PFSK-1 (cell line): ENCODE measurements at regions not wholly inside any gene's neighbourhood (a gene's known extent, or its start where the extent isn't known, plus 50 kb on each side); places are given as distances from the start of the nearest gene placed in this dataset.

Source experiments
- POLR2AphosphoS5 ChIP-seq: IDR thresholded peaks from 2 replicates; pipeline ENCODE4 v1.6.1; 2012; ENCODE audit warnings: low read depth, mild to moderate bottlenecking, control low read depth, low read length, moderate library complexity
- SIN3A ChIP-seq: IDR thresholded peaks from 2 replicates; pipeline ENCODE4 v1.6.1; 2012; ENCODE audit warnings: mild to moderate bottlenecking, low read length, moderate library complexity, borderline replicate concordance; ENCODE audit not compliant: insufficient read depth
- TF ChIP-seq, protein P1 (sequence below), 2 experiments: IDR thresholded peaks; 2 replicates each; pipeline versions ENCODE4 v1.6.1 to v1.8.0; 2011 to 2012; ENCODE audit warnings: low read depth in 2 of 2, low read length in 2 of 2, control low read depth in 1 of 2, inconsistent platforms in 1 of 2, mild to moderate bottlenecking in 1 of 2, moderate library complexity in 1 of 2; ENCODE audit not compliant: insufficient read depth in 1 of 2

DNA sequence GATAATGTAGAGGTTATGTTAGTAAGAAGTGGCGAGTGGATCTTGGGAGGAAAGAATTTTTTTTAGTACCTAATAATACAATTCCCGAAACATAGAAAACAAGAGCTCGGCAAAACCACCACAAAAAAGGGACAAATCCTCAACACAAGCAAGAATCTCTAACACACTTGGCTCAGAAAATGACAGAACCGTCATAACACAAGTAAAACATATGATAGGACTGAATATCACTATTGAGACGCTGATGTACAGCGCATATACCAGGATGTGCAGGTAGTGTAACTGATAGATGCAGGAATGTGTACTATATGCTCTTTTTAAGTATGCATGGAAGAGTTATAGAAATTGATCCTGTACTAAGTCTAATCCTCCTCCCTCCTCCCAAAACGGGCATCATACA, 564.5 kb downstream of the BCL11B start:
- TF ChIP-seq SIN3A = no peak
- TF ChIP-seq, protein P1, sequence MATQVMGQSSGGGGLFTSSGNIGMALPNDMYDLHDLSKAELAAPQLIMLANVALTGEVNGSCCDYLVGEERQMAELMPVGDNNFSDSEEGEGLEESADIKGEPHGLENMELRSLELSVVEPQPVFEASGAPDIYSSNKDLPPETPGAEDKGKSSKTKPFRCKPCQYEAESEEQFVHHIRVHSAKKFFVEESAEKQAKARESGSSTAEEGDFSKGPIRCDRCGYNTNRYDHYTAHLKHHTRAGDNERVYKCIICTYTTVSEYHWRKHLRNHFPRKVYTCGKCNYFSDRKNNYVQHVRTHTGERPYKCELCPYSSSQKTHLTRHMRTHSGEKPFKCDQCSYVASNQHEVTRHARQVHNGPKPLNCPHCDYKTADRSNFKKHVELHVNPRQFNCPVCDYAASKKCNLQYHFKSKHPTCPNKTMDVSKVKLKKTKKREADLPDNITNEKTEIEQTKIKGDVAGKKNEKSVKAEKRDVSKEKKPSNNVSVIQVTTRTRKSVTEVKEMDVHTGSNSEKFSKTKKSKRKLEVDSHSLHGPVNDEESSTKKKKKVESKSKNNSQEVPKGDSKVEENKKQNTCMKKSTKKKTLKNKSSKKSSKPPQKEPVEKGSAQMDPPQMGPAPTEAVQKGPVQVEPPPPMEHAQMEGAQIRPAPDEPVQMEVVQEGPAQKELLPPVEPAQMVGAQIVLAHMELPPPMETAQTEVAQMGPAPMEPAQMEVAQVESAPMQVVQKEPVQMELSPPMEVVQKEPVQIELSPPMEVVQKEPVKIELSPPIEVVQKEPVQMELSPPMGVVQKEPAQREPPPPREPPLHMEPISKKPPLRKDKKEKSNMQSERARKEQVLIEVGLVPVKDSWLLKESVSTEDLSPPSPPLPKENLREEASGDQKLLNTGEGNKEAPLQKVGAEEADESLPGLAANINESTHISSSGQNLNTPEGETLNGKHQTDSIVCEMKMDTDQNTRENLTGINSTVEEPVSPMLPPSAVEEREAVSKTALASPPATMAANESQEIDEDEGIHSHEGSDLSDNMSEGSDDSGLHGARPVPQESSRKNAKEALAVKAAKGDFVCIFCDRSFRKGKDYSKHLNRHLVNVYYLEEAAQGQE (IDR thresholded peaks at IDR 0.05; ENCODE audit: insufficient read depth in 1 of 2, low read depth in 2 of 2, low read length in 2 of 2) = no peak
- no peak for TF ChIP-seq POLR2AphosphoS5
